H1 (cell line): ENCODE measurements at regions not wholly inside any gene's neighbourhood (a gene's known extent, or its start where the extent isn't known, plus 50 kb on each side); places are given as distances from the start of the nearest gene placed in this dataset.

Experiments
- CTCF ChIA-PET: fragments of 300-600 bp; sonication (Branson Sonifier 250); formaldehyde crosslinking; loops from one replicate; lab custom pipeline; 2021; ENCODE audit not compliant: partially characterized antibody; lab: Charles Lee
- POLR2A ChIA-PET: fragments of 300-600 bp; sonication (Branson Sonifier 250); formaldehyde crosslinking; loops from one replicate; lab custom pipeline; 2021; ENCODE audit warnings: inconsistent platforms; ENCODE audit not compliant: partially characterized antibody; lab: Charles Lee
- DNase-seq, 2 experiments: peaks; one replicate each; pipeline versions ENCODE4 v3.0.0 to v3.0.0-alpha.2; 2010 to 2022; ENCODE audit warnings: low spot score in 2 of 2, low read depth in 1 of 2, mixed read lengths in 1 of 2
- FAIRE-seq: peaks from 2 replicates; lab custom pipeline; 2011; peaks lifted over from hg19 to GRCh38; lab: Jason Lieb, UNC
- H2AFZ ChIP-seq: 2 replicates; pipeline ENCODE4 v1.8.1; 2012; ENCODE audit warnings: low read length, inconsistent platforms
- H2AK5ac ChIP-seq: 2 replicates; pipeline ENCODE4 v1.6.1; 2013; ENCODE audit warnings: low read depth, low read length
- H2BK120ac ChIP-seq: replicated peaks from 2 replicates; pipeline ENCODE3; 2013; ENCODE audit warnings: low read depth, low read length, inconsistent platforms
- H2BK12ac ChIP-seq: 2 replicates; pipeline ENCODE4 v1.6.1; 2013; ENCODE audit warnings: low read depth, low read length
- H2BK15ac ChIP-seq: 2 replicates; pipeline ENCODE4 v1.6.1; 2013; ENCODE audit warnings: low read length
- H2BK20ac ChIP-seq: 2 replicates; pipeline ENCODE4 v1.6.1; 2013; ENCODE audit warnings: low read length
- H2BK5ac ChIP-seq: 2 replicates; pipeline ENCODE4 v1.6.1; 2013; ENCODE audit warnings: low read depth, low read length
- H3K14ac ChIP-seq: 2 replicates; pipeline ENCODE4 v1.6.1; 2013; ENCODE audit warnings: inconsistent platforms; ENCODE audit not compliant: insufficient read length
- H3K18ac ChIP-seq: 2 replicates; pipeline ENCODE4 v1.6.1; 2013; ENCODE audit warnings: low read length; ENCODE audit errors: extremely low read depth
- H3K23ac ChIP-seq: 2 replicates; pipeline ENCODE4 v1.6.1; 2013; ENCODE audit warnings: inconsistent platforms; ENCODE audit not compliant: insufficient read length
- H3K23me2 ChIP-seq: 2 replicates; pipeline ENCODE4 v1.6.1; 2013; ENCODE audit warnings: low read depth, low read length
- H3K27ac ChIP-seq: 2 replicates; pipeline ENCODE4 v1.6.1; 2011; ENCODE audit warnings: low read depth, low read length, inconsistent platforms
- H3K27me3 ChIP-seq, 4 experiments: replicated peaks in 1 of 4; 1 replicate in 1 of 4; 2 replicates in 3 of 4; pipeline versions ENCODE4 v1.6.1 to v1.8.1; 2011 to 2013; ENCODE audit warnings: low read length in 3 of 4, mild to moderate bottlenecking in 3 of 4, inconsistent platforms in 2 of 4, mixed read lengths in 2 of 4, moderate library complexity in 1 of 4; ENCODE audit not compliant: control insufficient read depth in 3 of 4, insufficient read depth in 3 of 4; ENCODE audit errors: extremely low read depth in 1 of 4
- H3K36me3 ChIP-seq, 4 experiments: 2 replicates each; pipeline versions ENCODE4 v1.6.1 to v1.8.1; 2011 to 2013; ENCODE audit warnings: mild to moderate bottlenecking in 4 of 4, low read length in 3 of 4, moderate library complexity in 2 of 4, control low read depth in 1 of 4, inconsistent platforms in 1 of 4; ENCODE audit not compliant: insufficient read depth in 4 of 4, control insufficient read depth in 2 of 4
- H3K4ac ChIP-seq: replicated peaks from 2 replicates; pipeline ENCODE3; 2013; ENCODE audit warnings: low read length, low read depth, mixed read lengths, inconsistent platforms; ENCODE audit not compliant: insufficient read length
- H3K4me1 ChIP-seq, 4 experiments: replicated peaks in 1 of 4; 1 replicate in 1 of 4; 2 replicates in 3 of 4; pipeline versions ENCODE4 v1.6.1 to v1.8.1; 2011 to 2013; ENCODE audit warnings: low read length in 3 of 4, inconsistent platforms in 2 of 4, mixed read lengths in 1 of 4; ENCODE audit not compliant: insufficient read depth in 4 of 4, control insufficient read depth in 3 of 4
- H3K4me2 ChIP-seq, 2 experiments: 2 replicates each; pipeline versions ENCODE4 v1.6.1 to v1.8.1; 2011 to 2013; ENCODE audit warnings: low read depth in 2 of 2, low read length in 2 of 2, control low read depth in 1 of 2, inconsistent platforms in 1 of 2, mild to moderate bottlenecking in 1 of 2; ENCODE audit not compliant: insufficient read depth in 1 of 2
- H3K4me3 ChIP-seq, 4 experiments: fragments of 200-600, 300-600 bp in 1 of 4; sonication (generic), shearing (Covaris generic), sonication (Bioruptor Twin) in 1 of 4; 2 replicates each; pipeline versions ENCODE4 v1.5.1 to v1.8.1; 2011 to 2016; ENCODE audit warnings: low read length in 4 of 4, low read depth in 3 of 4, control low read depth in 2 of 4, inconsistent platforms in 2 of 4, mild to moderate bottlenecking in 2 of 4, mixed read lengths in 1 of 4, moderate library complexity in 1 of 4; ENCODE audit not compliant: insufficient read depth in 2 of 4; ENCODE audit errors: extremely low read depth in 1 of 4
- H3K56ac ChIP-seq: replicated peaks from 2 replicates; pipeline ENCODE3; 2013; ENCODE audit warnings: low read depth, mild to moderate bottlenecking, mixed read lengths, low read length, inconsistent platforms; ENCODE audit not compliant: insufficient read length
- H3K79me1 ChIP-seq: 2 replicates; pipeline ENCODE4 v1.6.1; 2013; ENCODE audit warnings: low read depth, low read length, control low read depth
- H3K79me2 ChIP-seq, 2 experiments: 2 replicates each; pipeline versions ENCODE4 v1.6.1 to v1.8.1; 2012 to 2013; ENCODE audit warnings: low read length in 2 of 2, mild to moderate bottlenecking in 2 of 2, inconsistent platforms in 1 of 2; ENCODE audit not compliant: insufficient read depth in 2 of 2, control insufficient read depth in 1 of 2
- H3K9ac ChIP-seq, 4 experiments: replicated peaks in 1 of 4; 1 replicate in 1 of 4; 2 replicates in 3 of 4; pipeline versions ENCODE4 v1.6.1 to v1.8.1; 2011 to 2013; ENCODE audit warnings: low read depth in 3 of 4, low read length in 3 of 4, control low read depth in 2 of 4, mild to moderate bottlenecking in 2 of 4, moderate library complexity in 2 of 4, inconsistent platforms in 1 of 4; ENCODE audit errors: extremely low read depth in 1 of 4
- H3K9me3 ChIP-seq, 2 experiments: 2 replicates each; pipeline versions ENCODE4 v1.6.1 to v1.8.1; 2012 to 2013; ENCODE audit warnings: mild to moderate bottlenecking in 2 of 2, moderate library complexity in 2 of 2, control low read depth in 1 of 2, inconsistent platforms in 1 of 2, low read depth in 1 of 2, low read length in 1 of 2, mixed read lengths in 1 of 2; ENCODE audit not compliant: insufficient read depth in 2 of 2
- H4K20me1 ChIP-seq, 2 experiments: replicated peaks in 1 of 2; 2 replicates each; pipeline versions ENCODE3 to v1.8.1; 2011 to 2013; ENCODE audit warnings: inconsistent platforms in 2 of 2, low read length in 2 of 2, mild to moderate bottlenecking in 1 of 2; ENCODE audit not compliant: insufficient read depth in 2 of 2, control insufficient read depth in 1 of 2
- H4K5ac ChIP-seq: 2 replicates; pipeline ENCODE4 v1.6.1; 2013; ENCODE audit warnings: low read length, low read depth, mixed read lengths, inconsistent platforms; ENCODE audit not compliant: insufficient read length
- H4K8ac ChIP-seq: 2 replicates; pipeline ENCODE4 v1.8.0; 2013; ENCODE audit warnings: mild to moderate bottlenecking, moderate library complexity, low read length, inconsistent platforms; ENCODE audit not compliant: insufficient read depth; ENCODE audit errors: extremely low read depth
- H4K91ac ChIP-seq: replicated peaks from 2 replicates; pipeline ENCODE3; 2013; ENCODE audit warnings: low read length, mixed read lengths, inconsistent platforms; ENCODE audit not compliant: insufficient read length
- CEBPB ChIP-seq: IDR thresholded peaks from 2 replicates; pipeline ENCODE4 v1.6.1; 2012; ENCODE audit warnings: low read depth, low read length
- CREB1 ChIP-seq: IDR thresholded peaks from 2 replicates; pipeline ENCODE4 v1.6.1; 2012; ENCODE audit warnings: inconsistent platforms
- POLR2A ChIP-seq, 2 experiments: IDR thresholded peaks; 1 replicate in 1 of 2; 2 replicates in 1 of 2; pipeline ENCODE4 v1.6.1; 2011; ENCODE audit warnings: low read depth in 2 of 2, low read length in 2 of 2, mild to moderate bottlenecking in 2 of 2; ENCODE audit errors: control extremely low read depth in 1 of 2

GRCh38 chr5:118353970-118354369, 634.4 kb downstream of the DTWD2 start:
- no peak overlapping the region for H2BK20ac ChIP-seq
- no peak overlapping the region for H2AFZ ChIP-seq
- no peak overlapping the region for H4K5ac ChIP-seq
- H2AK5ac ChIP-seq = no peak overlapping the region
- POLR2A ChIA-PET = no interaction called here
- no peak overlapping the region for H3K9ac ChIP-seq
- no peak for TF ChIP-seq CREB1
- no peak for TF ChIP-seq POLR2A (IDR thresholded peaks at IDR 0.05; ENCODE audit: control extremely low read depth in 1 of 2, low read depth in 2 of 2, low read length in 2 of 2)
- no peak for TF ChIP-seq CEBPB
- no peak overlapping the region for H3K18ac ChIP-seq
- no peaks in the 10 kb centered on the region for H3K36me3 ChIP-seq
- no peak overlapping the region for H2BK12ac ChIP-seq
- no peak overlapping the region for H3K14ac ChIP-seq
- H2BK5ac ChIP-seq = no peak overlapping the region
- H3K4ac ChIP-seq = no peak overlapping the region
- no peak overlapping the region for H2BK15ac ChIP-seq
- H3K56ac ChIP-seq = no peak overlapping the region
- no peak overlapping the region for H3K23ac ChIP-seq
- no peaks in the 10 kb centered on the region for H3K9me3 ChIP-seq
- H3K4me1 ChIP-seq = no peaks in the 10 kb centered on the region
- DNase-seq (no peak), FAIRE-seq (no peak)
- no peaks in the 10 kb centered on the region for H3K79me1 ChIP-seq
- CTCF ChIA-PET = no interaction called here
- no peak overlapping the region for H4K8ac ChIP-seq
- H3K27ac ChIP-seq = no peak overlapping the region
- no peak overlapping the region for H3K4me3 ChIP-seq
- H3K79me2 ChIP-seq = no peaks in the 10 kb centered on the region
- H3K4me2 ChIP-seq = no peak overlapping the region
- H3K27me3 ChIP-seq = no peaks in the 10 kb centered on the region
- no peaks in the 10 kb centered on the region for H4K20me1 ChIP-seq
- no peak overlapping the region for H2BK120ac ChIP-seq
- peaks cover 2% of the 10 kb centered on the region; the same call in 1 of the 2 replicates for H3K23me2 ChIP-seq
- H4K91ac ChIP-seq = no peak overlapping the region
